Panc1 (cell line): ENCODE measurements at regions not wholly inside any gene's neighbourhood (a gene's known extent, or its start where the extent isn't known, plus 50 kb on each side); places are given as distances from the start of the nearest gene placed in this dataset.

Experiments used
- ATAC-seq: fragments of 200-7000 bp; cut with Tn5 transposase; 2 replicates; pipeline ENCODE4 v1.9.1; 2020; ENCODE audit warnings: mild to moderate bottlenecking, moderate library complexity
- BruUV-seq: library from RNA; stranded (reverse); fragments of 400-500 nt; replicated peaks from 2 replicates; lab custom pipeline; 2021; lab: Mats Ljungman, UMichigan
- CTCF ChIA-PET: fragments of 300-600 bp; sonication (Branson Sonifier 250); formaldehyde crosslinking; loops from one replicate; lab custom pipeline; 2022; ENCODE audit warnings: antibody characterized with exemption; lab: Charles Lee
- POLR2A ChIA-PET: fragments of 300-600 bp; sonication (Branson Sonifier 250); formaldehyde crosslinking; loops from one replicate; lab custom pipeline; 2022; ENCODE audit warnings: antibody characterized with exemption; lab: Charles Lee
- DNase-seq: peaks from one replicate; pipeline ENCODE4 v3.0.0-alpha.2; 2010; ENCODE audit warnings: low read depth, low spot score
- H3K27ac ChIP-seq: 2 replicates; pipeline ENCODE4 v1.5.1; 2011; ENCODE audit warnings: mild to moderate bottlenecking, low read length, inconsistent platforms
- H3K27me3 ChIP-seq: fragments of 200-500 bp; sonication (Bioruptor generic); 2 replicates; pipeline ENCODE4 v1.6.0; 2014; ENCODE audit warnings: low read length, inconsistent platforms; ENCODE audit not compliant: control insufficient read depth, insufficient read depth
- H3K36me3 ChIP-seq: fragments of 200-500 bp; sonication (Bioruptor generic); 2 replicates; pipeline ENCODE4 v1.5.1; 2014; ENCODE audit warnings: inconsistent platforms, mild to moderate bottlenecking, low read length, moderate library complexity; ENCODE audit not compliant: control insufficient read depth, insufficient read depth
- H3K4me1 ChIP-seq: 2 replicates; pipeline ENCODE4 v1.5.1; 2011; ENCODE audit warnings: inconsistent platforms, mild to moderate bottlenecking, low read length, moderate library complexity; ENCODE audit not compliant: control insufficient read depth, insufficient read depth
- H3K4me3 ChIP-seq, 2 experiments: 2 replicates each; pipeline ENCODE4 v1.5.1; 2011 to 2012; ENCODE audit warnings: low read depth in 2 of 2, low read length in 2 of 2, mild to moderate bottlenecking in 2 of 2, inconsistent platforms in 1 of 2, moderate library complexity in 1 of 2
- H3K9me3 ChIP-seq: fragments of 200-500 bp; sonication (Bioruptor generic); 2 replicates; pipeline ENCODE4 v1.5.1; 2014; ENCODE audit warnings: low read depth, mild to moderate bottlenecking, inconsistent platforms, low read length, moderate library complexity; ENCODE audit not compliant: control insufficient read depth, insufficient read depth
- CTCF ChIP-seq: fragments of 450-650 bp; IDR thresholded peaks from 2 replicates; pipeline ENCODE4 v1.5.1; 2017; ENCODE audit warnings: mild to moderate bottlenecking
- POLR2AphosphoS5 ChIP-seq: IDR thresholded peaks from 2 replicates; pipeline ENCODE4 v1.6.1; 2012; ENCODE audit warnings: mild to moderate bottlenecking, low read depth, low read length, moderate library complexity
- REST ChIP-seq, 2 experiments: IDR thresholded peaks; 2 replicates each; pipeline ENCODE4 v1.6.1; 2011 to 2012; ENCODE audit warnings: low read depth in 2 of 2, control low read depth in 1 of 2, low read length in 1 of 2, mild to moderate bottlenecking in 1 of 2, moderate library complexity in 1 of 2; ENCODE audit not compliant: insufficient read depth in 1 of 2
- SIN3A ChIP-seq: IDR thresholded peaks from 2 replicates; pipeline ENCODE4 v1.6.1; 2012; ENCODE audit warnings: low read depth, mild to moderate bottlenecking, low read length, moderate library complexity, borderline replicate concordance; ENCODE audit not compliant: insufficient read depth
- TCF7L2 ChIP-seq: IDR thresholded peaks from 2 replicates; pipeline ENCODE4 v1.6.1; 2011; ENCODE audit warnings: mild to moderate bottlenecking, low read depth, low read length, inconsistent platforms
- in situ Hi-C: cut with HindIII; loops from 2 replicates; pipeline ENCODE4 v1.10.0; 2016; ENCODE audit warnings: low sequenced_read_pairs, low pct_unique_long_range_greater_than_20kb
- intact Hi-C: fragments of 100-400 bp; cut with micrococcal nuclease; formaldehyde crosslinking; loops from one replicate; pipeline ENCODE4 v1.10.0; 2022; ENCODE audit not compliant: unreplicated experiment

- H3K27ac ChIP-seq = no peak overlapping the region
- ATAC-seq (no peak), DNase-seq (no peak)
- CTCF ChIA-PET = no interaction called here
- intact Hi-C loops = no loop called here
- no peak for TF ChIP-seq CTCF
- TF ChIP-seq REST (IDR thresholded peaks at IDR 0.05; ENCODE audit: insufficient read depth in 1 of 2, low read depth in 2 of 2, low read length in 1 of 2) = no peak
- TF ChIP-seq POLR2AphosphoS5 = no peak
- TF ChIP-seq SIN3A = no peak
- TF ChIP-seq TCF7L2 = no peak
- H3K36me3 ChIP-seq = no peaks in the 10 kb centered on the region
- POLR2A ChIA-PET = no interaction called here
- H3K9me3 ChIP-seq = no peaks in the 10 kb centered on the region
- no peaks in the 10 kb centered on the region for H3K27me3 ChIP-seq
- H3K4me1 ChIP-seq = no peaks in the 10 kb centered on the region
- H3K4me3 ChIP-seq = no peak overlapping the region
- BruUV-seq = no TSS peak
- in situ Hi-C loops = no loop called here
These were observed 191.4 kb downstream of the KTN1 start for GRCh38 chr14:55771242-55771981.

GRCh38 chr14:55772486-55772885 is 192.5 kb downstream of the KTN1 start:
- ATAC-seq = no peak
- Histone ChIP-seq H3K4me1 (no peaks in the 10 kb centered on the region), H3K4me3 (no peak overlapping the region), H3K36me3 (no peaks in the 10 kb centered on the region), H3K27me3 (no peaks in the 10 kb centered on the region), H3K27ac (no peak overlapping the region), H3K9me3 (no peaks in the 10 kb centered on the region)
- POLR2A ChIA-PET = no interaction called here
- BruUV-seq = no TSS peak
- intact Hi-C loops = no loop called here
- no peak for DNase-seq
- in situ Hi-C loops = no loop called here
- CTCF ChIA-PET = no interaction called here
- TF ChIP-seq TCF7L2 = no peak
- no peak for TF ChIP-seq SIN3A
- no peak for TF ChIP-seq POLR2AphosphoS5
- TF ChIP-seq CTCF = no peak
- no peak for TF ChIP-seq REST (IDR thresholded peaks at IDR 0.05; ENCODE audit: insufficient read depth in 1 of 2, low read depth in 2 of 2, low read length in 1 of 2)
